HEK293 (cell line): ENCODE measurements at regions not wholly inside any gene's neighbourhood (a gene's known extent, or its start where the extent isn't known, plus 50 kb on each side); places are given as distances from the start of the nearest gene placed in this dataset.

Source experiments
- GLI2 ChIP-seq: fragments of 450-650 bp; formaldehyde crosslinking; IDR thresholded peaks from 2 replicates; pipeline ENCODE4; 2017; ENCODE audit warnings: missing biosample characterization, missing genetic modification characterization, low read depth, borderline replicate concordance
- ZNF549 ChIP-seq: fragments of 450-650 bp; IDR thresholded peaks from 2 replicates; pipeline ENCODE4 v1.5.1; 2018; ENCODE audit warnings: missing biosample characterization, missing genetic modification characterization, mild to moderate bottlenecking, inconsistent platforms, moderate library complexity
- TF ChIP-seq, protein P1 (sequence below): fragments of 450-650 bp; formaldehyde crosslinking; IDR thresholded peaks from 2 replicates; pipeline ENCODE4 v1.5.1; 2016; ENCODE audit warnings: missing biosample characterization, missing genetic modification characterization
- TF ChIP-seq, protein P2 (sequence below): fragments of 450-650 bp; formaldehyde crosslinking; IDR thresholded peaks from 2 replicates; pipeline ENCODE4 v1.5.1; 2016; ENCODE audit warnings: missing biosample characterization, missing genetic modification characterization
- TF ChIP-seq, protein P3 (sequence below): IDR thresholded peaks from 2 replicates; pipeline ENCODE4 v1.6.1; 2011; ENCODE audit warnings: mild to moderate bottlenecking, low read depth, low read length, borderline replicate concordance

DNA sequence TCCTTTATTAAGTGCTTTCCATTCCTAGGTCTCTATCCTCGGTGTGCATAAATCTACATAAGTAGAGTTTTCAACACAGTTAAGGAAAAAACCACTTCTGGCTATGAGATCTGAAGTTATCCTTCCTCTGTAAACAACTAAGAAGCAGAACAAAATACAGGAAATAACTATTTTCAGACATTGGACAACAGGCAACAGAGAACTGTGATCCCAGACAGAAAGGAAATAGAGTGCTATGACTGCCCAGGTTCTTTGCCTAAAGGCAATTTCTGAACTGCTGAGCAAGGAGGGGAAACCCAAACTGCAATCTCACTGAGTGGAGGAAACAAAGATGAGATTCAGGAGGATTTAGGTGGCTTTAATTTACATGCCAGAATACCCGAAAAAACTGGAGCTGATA is 285.4 kb downstream of the SNX13 start:
- TF ChIP-seq, protein P1, sequence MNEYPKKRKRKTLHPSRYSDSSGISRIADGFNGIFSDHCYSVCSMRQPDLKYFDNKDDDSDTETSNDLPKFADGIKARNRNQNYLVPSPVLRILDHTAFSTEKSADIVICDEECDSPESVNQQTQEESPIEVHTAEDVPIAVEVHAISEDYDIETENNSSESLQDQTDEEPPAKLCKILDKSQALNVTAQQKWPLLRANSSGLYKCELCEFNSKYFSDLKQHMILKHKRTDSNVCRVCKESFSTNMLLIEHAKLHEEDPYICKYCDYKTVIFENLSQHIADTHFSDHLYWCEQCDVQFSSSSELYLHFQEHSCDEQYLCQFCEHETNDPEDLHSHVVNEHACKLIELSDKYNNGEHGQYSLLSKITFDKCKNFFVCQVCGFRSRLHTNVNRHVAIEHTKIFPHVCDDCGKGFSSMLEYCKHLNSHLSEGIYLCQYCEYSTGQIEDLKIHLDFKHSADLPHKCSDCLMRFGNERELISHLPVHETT (tag by site-specific recombination): no peak
- TF ChIP-seq, protein P2, sequence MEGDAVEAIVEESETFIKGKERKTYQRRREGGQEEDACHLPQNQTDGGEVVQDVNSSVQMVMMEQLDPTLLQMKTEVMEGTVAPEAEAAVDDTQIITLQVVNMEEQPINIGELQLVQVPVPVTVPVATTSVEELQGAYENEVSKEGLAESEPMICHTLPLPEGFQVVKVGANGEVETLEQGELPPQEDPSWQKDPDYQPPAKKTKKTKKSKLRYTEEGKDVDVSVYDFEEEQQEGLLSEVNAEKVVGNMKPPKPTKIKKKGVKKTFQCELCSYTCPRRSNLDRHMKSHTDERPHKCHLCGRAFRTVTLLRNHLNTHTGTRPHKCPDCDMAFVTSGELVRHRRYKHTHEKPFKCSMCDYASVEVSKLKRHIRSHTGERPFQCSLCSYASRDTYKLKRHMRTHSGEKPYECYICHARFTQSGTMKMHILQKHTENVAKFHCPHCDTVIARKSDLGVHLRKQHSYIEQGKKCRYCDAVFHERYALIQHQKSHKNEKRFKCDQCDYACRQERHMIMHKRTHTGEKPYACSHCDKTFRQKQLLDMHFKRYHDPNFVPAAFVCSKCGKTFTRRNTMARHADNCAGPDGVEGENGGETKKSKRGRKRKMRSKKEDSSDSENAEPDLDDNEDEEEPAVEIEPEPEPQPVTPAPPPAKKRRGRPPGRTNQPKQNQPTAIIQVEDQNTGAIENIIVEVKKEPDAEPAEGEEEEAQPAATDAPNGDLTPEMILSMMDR: no peak
- TF ChIP-seq, protein P3, sequence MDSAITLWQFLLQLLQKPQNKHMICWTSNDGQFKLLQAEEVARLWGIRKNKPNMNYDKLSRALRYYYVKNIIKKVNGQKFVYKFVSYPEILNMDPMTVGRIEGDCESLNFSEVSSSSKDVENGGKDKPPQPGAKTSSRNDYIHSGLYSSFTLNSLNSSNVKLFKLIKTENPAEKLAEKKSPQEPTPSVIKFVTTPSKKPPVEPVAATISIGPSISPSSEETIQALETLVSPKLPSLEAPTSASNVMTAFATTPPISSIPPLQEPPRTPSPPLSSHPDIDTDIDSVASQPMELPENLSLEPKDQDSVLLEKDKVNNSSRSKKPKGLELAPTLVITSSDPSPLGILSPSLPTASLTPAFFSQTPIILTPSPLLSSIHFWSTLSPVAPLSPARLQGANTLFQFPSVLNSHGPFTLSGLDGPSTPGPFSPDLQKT: no peak
- TF ChIP-seq GLI2 (tag by site-specific recombination) (no peak), ZNF549 (tag by site-specific recombination) (no peak)
